Trophoblast cell (in vitro differentiated cells and primary cell): ENCODE measurements at regions not wholly inside any gene's neighbourhood (a gene's known extent, or its start where the extent isn't known, plus 50 kb on each side); places are given as distances from the start of the nearest gene placed in this dataset.
"Not testable (repeated sequence)": the region's sequence is repeated elsewhere in the genome, so short reads cannot be mapped to it uniquely, and the experiment has no call there.

Source experiments
- DNase-seq, 2 donors: peaks; one replicate each; pipeline ENCODE4 v3.0.0-alpha.2; 2016
- H2AFZ ChIP-seq: 2 replicates; pipeline ENCODE4 v1.6.1; 2013; ENCODE audit warnings: low read length, moderate library complexity, mild to moderate bottlenecking; ENCODE audit not compliant: insufficient read depth, poor library complexity
- H2AK5ac ChIP-seq: 2 replicates; pipeline ENCODE4 v1.6.1; 2013; ENCODE audit warnings: mild to moderate bottlenecking, low read length
- H2BK120ac ChIP-seq: 2 replicates; pipeline ENCODE4 v1.6.1; 2013; ENCODE audit warnings: low read length, mild to moderate bottlenecking, moderate library complexity; ENCODE audit not compliant: insufficient read depth, poor library complexity
- H2BK12ac ChIP-seq: 2 replicates; pipeline ENCODE4 v1.6.1; 2013; ENCODE audit warnings: mild to moderate bottlenecking, low read length, moderate library complexity
- H2BK5ac ChIP-seq: 2 replicates; pipeline ENCODE4 v1.6.1; 2013; ENCODE audit warnings: low read length, low read depth, moderate library complexity, mild to moderate bottlenecking; ENCODE audit not compliant: poor library complexity
- H3K14ac ChIP-seq: 2 replicates; pipeline ENCODE4 v1.6.1; 2013; ENCODE audit warnings: mild to moderate bottlenecking, low read length
- H3K18ac ChIP-seq: 2 replicates; pipeline ENCODE4 v1.6.1; 2013; ENCODE audit warnings: mild to moderate bottlenecking, low read length
- H3K23ac ChIP-seq: 2 replicates; pipeline ENCODE4 v1.6.1; 2013; ENCODE audit warnings: low read length
- H3K27ac ChIP-seq: 2 replicates; pipeline ENCODE4 v1.5.1; 2013; ENCODE audit warnings: low read depth, mild to moderate bottlenecking, inconsistent platforms, low read length, moderate library complexity
- H3K27me3 ChIP-seq: 2 replicates; pipeline ENCODE4 v1.6.1; 2013; ENCODE audit warnings: inconsistent platforms, mild to moderate bottlenecking, low read length, moderate library complexity; ENCODE audit not compliant: insufficient read depth
- H3K36me3 ChIP-seq, 2 experiments: 1 replicate in 1 of 2; 2 replicates in 1 of 2; pipeline ENCODE4 v1.6.1; 2013; ENCODE audit warnings: low read length in 2 of 2, mild to moderate bottlenecking in 2 of 2, moderate library complexity in 1 of 2; ENCODE audit not compliant: insufficient read depth in 2 of 2, control insufficient read depth in 1 of 2
- H3K4ac ChIP-seq: 2 replicates; pipeline ENCODE4 v1.6.1; 2013; ENCODE audit warnings: low read depth, mild to moderate bottlenecking, low read length, moderate library complexity
- H3K4me1 ChIP-seq, 2 experiments: 1 replicate in 1 of 2; 2 replicates in 1 of 2; pipeline ENCODE4 v1.6.1; 2013; ENCODE audit warnings: low read length in 2 of 2, mild to moderate bottlenecking in 2 of 2, moderate library complexity in 1 of 2; ENCODE audit not compliant: insufficient read depth in 2 of 2, control insufficient read depth in 1 of 2
- H3K4me2 ChIP-seq: 2 replicates; pipeline ENCODE4 v1.6.1; 2013; ENCODE audit warnings: inconsistent platforms, mild to moderate bottlenecking, low read length, moderate library complexity
- H3K4me3 ChIP-seq: 2 replicates; pipeline ENCODE4 v1.5.1; 2013; ENCODE audit warnings: mild to moderate bottlenecking, low read depth, low read length, inconsistent platforms
- H3K79me1 ChIP-seq: one replicate; pipeline ENCODE4 v1.6.1; 2013; ENCODE audit warnings: low read length
- H3K79me2 ChIP-seq: 2 replicates; pipeline ENCODE4 v1.6.1; 2013; ENCODE audit warnings: low read length, mild to moderate bottlenecking; ENCODE audit not compliant: control insufficient read depth, insufficient read depth, poor library complexity
- H3K9ac ChIP-seq: 2 replicates; pipeline ENCODE4 v1.6.1; 2013; ENCODE audit warnings: mild to moderate bottlenecking, low read length
- H3K9me3 ChIP-seq: 2 replicates; pipeline ENCODE4 v1.6.1; 2013; ENCODE audit warnings: low read depth, mild to moderate bottlenecking, control low read depth, inconsistent platforms, low read length; ENCODE audit not compliant: insufficient read depth
- H4K12ac ChIP-seq: 2 replicates; pipeline ENCODE4 v1.6.1; 2013; ENCODE audit warnings: low read depth, mild to moderate bottlenecking, low read length, moderate library complexity
- H4K8ac ChIP-seq: 2 replicates; pipeline ENCODE4 v1.6.1; 2013; ENCODE audit warnings: low read depth, mild to moderate bottlenecking, low read length, moderate library complexity
- H4K91ac ChIP-seq: one replicate; pipeline ENCODE4 v1.6.1; 2013; ENCODE audit warnings: low read depth, mild to moderate bottlenecking, low read length, moderate library complexity
- WGBS: extraction: QIAGEN DNeasy Blood & Tissue Kit; methylation state at CpG from one replicate; pipeline ENCODE4 v1.1.7; 2013; ENCODE audit warnings: missing lambda C conversion rate; ENCODE audit not compliant: insufficient read length, insufficient coverage; ENCODE audit errors: extremely low coverage; 5-methylcytosine and 5-hydroxymethylcytosine counted together

DNA sequence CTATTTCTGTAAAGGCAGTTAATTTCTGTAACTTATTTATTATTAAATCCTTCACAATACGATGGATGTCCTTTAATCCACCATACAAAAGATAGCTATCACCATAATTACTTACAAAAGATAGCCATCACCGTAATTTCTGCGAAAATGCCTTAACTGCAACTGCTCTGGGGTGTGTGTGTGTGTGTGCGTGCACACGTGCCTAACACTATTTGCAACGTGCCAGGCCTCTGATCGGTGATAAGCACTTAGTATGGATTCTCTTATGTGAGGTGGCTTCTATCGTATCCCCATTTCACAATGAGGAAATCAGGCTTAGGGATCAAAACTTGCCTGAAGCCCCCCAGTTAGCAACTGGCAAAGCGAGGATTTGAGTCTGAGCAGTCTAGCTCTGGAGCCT, 67.1 kb upstream of the RBM24 start:
- Histone ChIP-seq H3K14ac (no peak overlapping the region), H3K9ac (no peak overlapping the region)

GRCh38 chr6:17216972-17217371, 64.2 kb upstream of the RBM24 start:
- not testable (repeated sequence) for H3K79me1 ChIP-seq, H4K8ac ChIP-seq, H3K4ac ChIP-seq, H3K27me3 ChIP-seq, H2BK12ac ChIP-seq, H3K4me1 ChIP-seq, H3K23ac ChIP-seq, H4K91ac ChIP-seq, H2BK5ac ChIP-seq, H3K9ac ChIP-seq, H3K36me3 ChIP-seq, H3K4me2 ChIP-seq, DNase-seq, H3K4me3 ChIP-seq, H2AK5ac ChIP-seq, H3K9me3 ChIP-seq, H2BK120ac ChIP-seq, H3K79me2 ChIP-seq, H3K27ac ChIP-seq, H3K14ac ChIP-seq, H3K18ac ChIP-seq, H2AFZ ChIP-seq, H4K12ac ChIP-seq
- no CpG with 5 or more reads among the region's 10 CpGs for WGBS

More for the DNA sequence above, 67.1 kb upstream of the RBM24 start:
- no peaks in the 10 kb centered on the region for H3K9me3 ChIP-seq
- no peak overlapping the region for H3K23ac ChIP-seq
- no peaks in the 10 kb centered on the region for H3K27me3 ChIP-seq
- no peak overlapping the region for H4K91ac ChIP-seq
- no peak overlapping the region for H4K8ac ChIP-seq
- H2AFZ ChIP-seq = no peak overlapping the region
- H3K79me2 ChIP-seq = no peaks in the 10 kb centered on the region
- no peak overlapping the region for H3K27ac ChIP-seq
- no peak for DNase-seq
- no peak overlapping the region for H2BK12ac ChIP-seq
- H4K12ac ChIP-seq = no peak overlapping the region
- no peaks in the 10 kb centered on the region for H3K36me3 ChIP-seq
- no peak overlapping the region for H3K4ac ChIP-seq
- no peak overlapping the region for H3K4me3 ChIP-seq
- no peaks in the 10 kb centered on the region for H3K79me1 ChIP-seq
- no peak overlapping the region for H3K18ac ChIP-seq
- H2BK5ac ChIP-seq = no peak overlapping the region
- WGBS = no CpG with 5 or more reads among the region's 9 CpGs
- no peak overlapping the region for H2AK5ac ChIP-seq
- H3K4me1 ChIP-seq = no peaks in the 10 kb centered on the region
- H2BK120ac ChIP-seq = no peak overlapping the region
- H3K4me2 ChIP-seq = no peak overlapping the region

DNA sequence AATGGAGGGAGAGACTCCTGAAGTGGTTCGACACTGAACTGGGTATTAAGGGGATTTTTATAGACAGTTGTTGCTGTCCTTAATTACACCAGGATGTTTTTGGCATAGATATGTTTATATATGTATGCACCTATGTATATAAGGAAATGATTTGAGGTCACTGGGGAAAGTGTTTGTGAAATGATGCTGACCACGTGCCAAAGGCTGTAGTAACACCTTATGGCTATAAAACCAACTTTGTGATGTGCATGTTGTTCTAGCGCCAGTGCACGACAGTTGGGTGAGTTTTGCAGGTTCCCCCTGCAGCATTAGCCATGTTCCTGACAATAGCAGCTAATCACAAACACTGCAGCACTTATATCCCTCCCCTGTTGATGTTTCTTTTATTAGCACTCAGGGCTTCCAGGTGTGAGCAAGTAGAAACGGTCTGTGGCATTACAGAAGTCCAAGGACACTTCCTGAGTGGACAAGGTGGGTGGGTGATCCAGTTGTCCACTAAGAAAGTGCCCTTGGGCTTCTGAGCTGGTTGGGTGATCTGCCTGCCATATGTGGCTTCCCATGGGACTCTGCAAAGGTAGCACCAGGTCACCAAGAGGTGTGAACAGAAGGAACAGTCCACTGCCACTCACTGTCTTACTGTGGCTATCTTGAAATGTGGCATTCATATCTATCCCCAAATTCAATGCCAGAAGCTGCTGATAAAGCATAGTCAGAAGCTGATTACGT, 63.0 kb upstream of the RBM24 start:
- no peaks in the 10 kb centered on the region for H3K79me2 ChIP-seq
- H2BK120ac ChIP-seq = no peak overlapping the region
- no peak overlapping the region for H4K91ac ChIP-seq
- H3K27me3 ChIP-seq = no peaks in the 10 kb centered on the region
- no peak overlapping the region for H2AFZ ChIP-seq
- H3K4me2 ChIP-seq = no peak overlapping the region
- no CpG with 5 or more reads among the region's 6 CpGs for WGBS
- no peak overlapping the region for H3K23ac ChIP-seq
- DNase-seq = no peak
- H3K4me3 ChIP-seq = no peak overlapping the region
- no peak overlapping the region for H4K8ac ChIP-seq
- H3K14ac ChIP-seq = no peak overlapping the region
- H4K12ac ChIP-seq = no peak overlapping the region
- H3K79me1 ChIP-seq = no peaks in the 10 kb centered on the region
- no peak overlapping the region for H3K18ac ChIP-seq
- H2AK5ac ChIP-seq = no peak overlapping the region
- H3K9ac ChIP-seq = no peak overlapping the region
- no peaks in the 10 kb centered on the region for H3K4me1 ChIP-seq
- H3K4ac ChIP-seq = no peak overlapping the region
- no peaks in the 10 kb centered on the region for H3K36me3 ChIP-seq
- H2BK12ac ChIP-seq = no peak overlapping the region
- no peak overlapping the region for H3K27ac ChIP-seq
- H2BK5ac ChIP-seq = no peak overlapping the region
- no peaks in the 10 kb centered on the region for H3K9me3 ChIP-seq

- no peak overlapping the region for H2BK12ac ChIP-seq
- H3K23ac ChIP-seq = no peak overlapping the region
- no peak overlapping the region for H4K8ac ChIP-seq
- no peak overlapping the region for H4K91ac ChIP-seq
- no peak overlapping the region for H3K18ac ChIP-seq
- no peak for DNase-seq
- no peaks in the 10 kb centered on the region for H3K79me1 ChIP-seq
- H3K27ac ChIP-seq = no peak overlapping the region
- H3K9me3 ChIP-seq = peaks cover 2% of the 10 kb centered on the region
- no peaks in the 10 kb centered on the region for H3K27me3 ChIP-seq
- no peak overlapping the region for H3K4ac ChIP-seq
- H3K9ac ChIP-seq = no peak overlapping the region
- H2BK120ac ChIP-seq = no peak overlapping the region
- no peak overlapping the region for H3K4me3 ChIP-seq
- no peak overlapping the region for H3K14ac ChIP-seq
- H3K36me3 ChIP-seq = no peaks in the 10 kb centered on the region
- H2AFZ ChIP-seq = no peak overlapping the region
- H3K4me1 ChIP-seq = no peaks in the 10 kb centered on the region
- no peak overlapping the region for H2AK5ac ChIP-seq
- H3K4me2 ChIP-seq = no peak overlapping the region
- WGBS = no CpG with 5 or more reads among the region's 1 CpG
- no peak overlapping the region for H4K12ac ChIP-seq
- no peaks in the 10 kb centered on the region for H3K79me2 ChIP-seq
- H2BK5ac ChIP-seq = no peak overlapping the region
Measured at GRCh38 chr6:17218749-17219093, 62.4 kb upstream of the RBM24 start.
